GM21717 (cell line): ENCODE measurements at regions not wholly inside any gene's neighbourhood (a gene's known extent, or its start where the extent isn't known, plus 50 kb on each side); places are given as distances from the start of the nearest gene placed in this dataset.

Experiments
- ATAC-seq: cut with Tn5 transposase; IDR thresholded peaks from one replicate; pipeline ENCODE4 v1.9.1; 2021; ENCODE audit warnings: mild to moderate bottlenecking, moderate library complexity; ENCODE audit not compliant: unreplicated experiment

GRCh38 chr1:184215274-184215925 is 163.9 kb downstream of the TSEN15 start:
- ATAC-seq = no peak

- no peak for ATAC-seq
These were observed 167.0 kb downstream of the TSEN15 start for GRCh38 chr1:184218458-184219075.

- ATAC-seq = no peak
These were observed 167.4 kb upstream of the C1orf21 start for GRCh38 chr1:184219414-184219813.

GRCh38 chr1:184219883-184220282 is 166.9 kb upstream of the C1orf21 start:
- no peak for ATAC-seq

GRCh38 chr1:184221087-184221486 is 165.7 kb upstream of the C1orf21 start:
- ATAC-seq = no peak

DNA sequence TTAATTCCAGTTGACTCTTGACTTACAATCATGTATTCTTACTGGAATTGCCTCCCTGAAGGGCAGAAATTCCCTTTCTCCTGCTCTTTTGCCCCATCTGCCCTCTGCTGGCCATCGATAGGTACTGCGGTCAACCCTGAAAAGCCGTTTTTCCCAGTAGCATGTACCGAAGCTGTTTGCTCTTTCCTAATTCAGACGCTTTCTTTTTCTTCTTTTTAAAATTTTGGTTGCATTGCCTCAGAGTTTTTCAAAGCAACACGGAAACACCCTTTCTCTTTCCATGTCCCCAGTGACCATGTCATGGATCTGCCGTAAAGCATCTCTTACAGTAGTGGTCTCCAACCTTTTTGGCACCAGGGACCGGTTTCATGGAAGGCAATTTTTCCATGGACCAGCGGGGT is 164.2 kb upstream of the C1orf21 start:
- no peak for ATAC-seq

DNA sequence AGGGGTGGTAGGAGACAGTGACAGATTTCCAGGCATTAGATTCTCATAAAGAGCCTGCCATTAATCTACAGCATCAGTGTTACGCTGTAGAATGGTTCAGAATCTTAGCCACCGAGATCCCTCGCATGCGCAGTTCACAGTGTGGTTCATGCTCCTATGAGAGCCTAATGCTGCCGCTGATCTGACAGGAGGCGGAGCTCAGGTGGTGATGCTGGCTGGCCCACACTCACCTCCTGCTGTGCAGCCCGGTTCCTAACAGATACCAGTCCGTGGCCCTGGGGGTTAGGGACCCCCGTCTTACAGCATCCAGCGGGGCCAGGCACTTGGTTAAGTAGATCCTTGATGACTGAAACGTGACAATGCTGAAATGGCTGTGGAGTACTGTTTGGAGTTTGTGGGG is 163.6 kb upstream of the C1orf21 start:
- no peak for ATAC-seq

DNA sequence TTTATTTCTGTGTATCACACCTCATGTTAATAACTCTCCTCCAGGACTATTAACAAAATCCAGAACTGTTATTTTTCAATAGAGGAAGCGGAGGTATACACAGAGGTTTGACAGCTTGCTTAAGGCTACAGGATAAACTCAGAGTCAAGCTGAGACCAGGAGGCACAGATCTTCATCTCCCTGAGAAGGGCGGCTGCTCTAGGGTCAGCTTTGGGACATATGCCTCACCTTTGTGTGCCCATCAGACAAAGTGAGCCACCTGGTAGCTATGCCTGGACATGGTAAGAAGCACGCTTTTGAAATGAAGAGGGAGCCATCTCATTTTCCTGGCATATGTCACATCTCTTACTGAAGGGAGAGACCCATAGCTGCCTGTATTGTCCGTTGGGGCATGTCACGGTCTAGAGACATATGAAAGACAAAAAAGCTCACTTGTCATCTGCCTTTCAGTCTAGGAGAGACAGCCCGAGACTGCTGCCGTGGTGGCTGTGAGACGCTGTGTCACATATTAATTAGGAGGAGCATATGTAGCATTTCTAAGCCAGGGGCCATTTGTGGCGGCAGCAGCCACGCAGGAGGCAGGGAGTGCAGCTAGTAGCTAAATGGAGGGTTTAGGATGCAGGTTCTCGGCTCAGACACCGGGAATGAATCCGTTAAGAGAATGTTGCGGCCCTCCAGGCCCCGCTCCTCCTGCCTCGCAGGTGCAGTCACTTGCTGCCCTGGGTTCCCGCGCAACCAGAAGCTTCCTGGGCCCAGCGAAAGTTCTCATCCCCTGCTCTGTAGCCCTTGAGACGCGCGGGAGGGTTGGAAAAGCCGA is 161.3 kb upstream of the C1orf21 start:
- no peak for ATAC-seq

DNA sequence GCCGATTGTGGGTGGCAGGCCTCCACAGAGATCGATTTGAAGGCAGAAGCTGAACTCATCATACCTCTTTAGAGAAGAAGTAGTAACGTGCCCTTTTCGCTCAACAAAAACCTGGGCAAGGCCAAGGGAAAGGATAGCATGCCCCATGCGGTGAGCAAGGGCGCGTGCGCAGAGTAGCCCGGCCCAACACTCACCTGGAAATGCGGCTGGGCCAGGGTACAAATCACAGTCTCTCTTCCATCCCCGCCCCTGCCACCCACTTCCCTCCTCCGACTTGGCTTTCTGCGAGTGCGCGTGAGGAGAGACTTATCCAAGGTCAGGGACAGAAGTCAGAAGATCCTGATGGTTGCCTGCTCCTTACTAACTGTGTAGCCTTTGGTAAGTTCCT is 160.7 kb upstream of the C1orf21 start:
- no peak for ATAC-seq

GRCh38 chr1:184228558-184228957 is 158.3 kb upstream of the C1orf21 start:
- ATAC-seq = no peak

DNA sequence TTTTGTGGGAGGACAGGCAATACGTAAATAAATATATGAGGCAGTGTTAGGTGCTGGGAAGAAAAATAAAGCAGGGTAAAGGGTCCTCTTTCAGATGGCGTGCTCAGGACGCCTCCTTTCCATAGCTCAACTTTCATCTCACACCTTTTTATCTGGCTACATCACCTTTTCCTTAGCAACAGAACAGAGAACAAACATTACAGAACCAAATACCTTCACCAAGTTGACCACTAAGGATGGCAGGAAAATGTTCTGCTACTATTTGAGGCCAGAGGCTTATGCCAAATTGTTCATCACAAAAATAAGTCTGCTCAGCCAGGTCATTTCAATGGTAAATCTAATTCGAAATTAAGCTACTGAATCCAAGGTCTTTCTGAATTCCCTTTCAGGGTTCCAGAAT is 149.2 kb upstream of the C1orf21 start:
- no peak for ATAC-seq

DNA sequence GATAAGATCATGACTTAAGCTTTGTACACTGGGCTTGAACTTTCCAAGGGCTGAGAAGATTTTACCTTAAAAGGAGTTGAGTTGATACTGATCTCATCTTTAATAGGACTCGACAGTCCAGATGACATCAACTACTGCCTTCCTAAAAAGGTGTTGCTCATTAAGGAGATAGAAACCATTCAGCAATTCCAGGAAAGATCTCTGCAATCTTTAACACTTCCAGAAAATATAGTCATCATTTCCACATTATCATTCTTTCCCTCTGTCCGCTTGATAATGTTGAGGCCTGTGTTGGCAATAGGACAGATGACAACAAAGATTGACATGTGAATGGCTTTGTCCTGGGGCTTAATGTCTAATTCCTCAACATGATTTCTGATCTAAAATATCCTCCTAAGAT is 145.4 kb upstream of the C1orf21 start:
- no peak for ATAC-seq

GRCh38 chr1:184242507-184242943 is 144.3 kb upstream of the C1orf21 start:
- no peak for ATAC-seq

GRCh38 chr1:184244962-184245361 is 141.9 kb upstream of the C1orf21 start:
- no peak for ATAC-seq

GRCh38 chr1:184247671-184248070 is 139.2 kb upstream of the C1orf21 start:
- no peak for ATAC-seq

- ATAC-seq = no peak
These were observed 132.9 kb upstream of the C1orf21 start for GRCh38 chr1:184253921-184254320.

GRCh38 chr1:184254849-184255248 is 132.0 kb upstream of the C1orf21 start:
- no peak for ATAC-seq

DNA sequence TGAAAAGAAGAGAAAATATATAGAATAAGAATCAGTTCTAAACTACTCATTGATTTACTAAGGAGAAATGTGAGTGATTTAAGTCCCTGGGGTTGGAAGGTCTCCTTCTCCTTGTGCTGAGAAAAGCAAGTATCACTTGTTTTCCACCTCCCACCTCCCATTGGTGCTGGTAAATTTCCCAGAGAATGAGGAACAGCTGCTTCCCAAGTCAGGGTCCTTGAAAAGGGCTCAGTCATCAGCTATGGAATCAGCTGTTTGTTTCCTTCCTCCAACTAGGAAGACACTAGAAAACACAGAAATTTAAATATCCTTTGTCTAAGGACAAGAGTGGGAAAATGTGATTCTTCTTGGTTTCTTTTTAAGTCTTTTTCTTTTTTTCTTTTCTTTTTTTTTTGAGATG is 131.3 kb upstream of the C1orf21 start:
- ATAC-seq = no peak

- no peak for ATAC-seq
These were observed 129.0 kb upstream of the C1orf21 start for GRCh38 chr1:184257873-184258272.

GRCh38 chr1:184258525-184258924 is 128.3 kb upstream of the C1orf21 start:
- no peak for ATAC-seq

- ATAC-seq = no peak
These were observed 126.4 kb upstream of the C1orf21 start for GRCh38 chr1:184260382-184260781.

DNA sequence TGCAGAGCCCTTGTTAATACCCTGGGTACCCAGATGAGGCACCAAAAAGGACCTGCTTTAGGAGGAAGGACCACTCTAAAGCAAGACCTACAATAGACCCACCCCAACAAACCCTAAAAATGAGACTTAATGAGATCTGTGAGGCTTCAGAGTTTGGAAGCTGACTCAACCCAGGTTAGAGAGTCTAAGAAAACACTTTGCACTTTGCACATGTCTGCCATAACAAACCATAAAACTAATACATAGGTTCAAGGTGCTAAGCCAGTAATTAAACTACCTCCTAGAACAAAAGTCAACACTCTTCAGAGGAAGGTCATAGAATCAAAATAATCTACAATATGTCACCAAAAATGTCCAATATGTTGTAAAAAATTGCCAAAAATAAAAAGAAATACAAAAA is 124.7 kb upstream of the C1orf21 start:
- ATAC-seq = no peak
